Panc1 (cell line): ENCODE measurements at regions not wholly inside any gene's neighbourhood (a gene's known extent, or its start where the extent isn't known, plus 50 kb on each side); places are given as distances from the start of the nearest gene placed in this dataset.

ENCODE experiments used
- ATAC-seq: fragments of 200-7000 bp; cut with Tn5 transposase; 2 replicates; pipeline ENCODE4 v1.9.1; 2020; ENCODE audit warnings: mild to moderate bottlenecking, moderate library complexity
- BruUV-seq: library from RNA; stranded (reverse); fragments of 400-500 nt; replicated peaks from 2 replicates; lab custom pipeline; 2021; lab: Mats Ljungman, UMichigan
- CTCF ChIA-PET: fragments of 300-600 bp; sonication (Branson Sonifier 250); formaldehyde crosslinking; loops from one replicate; lab custom pipeline; 2022; ENCODE audit warnings: antibody characterized with exemption; lab: Charles Lee
- POLR2A ChIA-PET: fragments of 300-600 bp; sonication (Branson Sonifier 250); formaldehyde crosslinking; loops from one replicate; lab custom pipeline; 2022; ENCODE audit warnings: antibody characterized with exemption; lab: Charles Lee
- DNase-seq: peaks from one replicate; pipeline ENCODE4 v3.0.0-alpha.2; 2010; ENCODE audit warnings: low read depth, low spot score
- H3K27ac ChIP-seq: 2 replicates; pipeline ENCODE4 v1.5.1; 2011; ENCODE audit warnings: mild to moderate bottlenecking, low read length, inconsistent platforms
- H3K27me3 ChIP-seq: fragments of 200-500 bp; sonication (Bioruptor generic); 2 replicates; pipeline ENCODE4 v1.6.0; 2014; ENCODE audit warnings: low read length, inconsistent platforms; ENCODE audit not compliant: control insufficient read depth, insufficient read depth
- H3K36me3 ChIP-seq: fragments of 200-500 bp; sonication (Bioruptor generic); 2 replicates; pipeline ENCODE4 v1.5.1; 2014; ENCODE audit warnings: inconsistent platforms, mild to moderate bottlenecking, low read length, moderate library complexity; ENCODE audit not compliant: control insufficient read depth, insufficient read depth
- H3K4me1 ChIP-seq: 2 replicates; pipeline ENCODE4 v1.5.1; 2011; ENCODE audit warnings: inconsistent platforms, mild to moderate bottlenecking, low read length, moderate library complexity; ENCODE audit not compliant: control insufficient read depth, insufficient read depth
- H3K4me3 ChIP-seq, 2 experiments: 2 replicates each; pipeline ENCODE4 v1.5.1; 2011 to 2012; ENCODE audit warnings: low read depth in 2 of 2, low read length in 2 of 2, mild to moderate bottlenecking in 2 of 2, inconsistent platforms in 1 of 2, moderate library complexity in 1 of 2
- H3K9me3 ChIP-seq: fragments of 200-500 bp; sonication (Bioruptor generic); 2 replicates; pipeline ENCODE4 v1.5.1; 2014; ENCODE audit warnings: low read depth, mild to moderate bottlenecking, inconsistent platforms, low read length, moderate library complexity; ENCODE audit not compliant: control insufficient read depth, insufficient read depth
- POLR2AphosphoS5 ChIP-seq: IDR thresholded peaks from 2 replicates; pipeline ENCODE4 v1.6.1; 2012; ENCODE audit warnings: mild to moderate bottlenecking, low read depth, low read length, moderate library complexity
- SIN3A ChIP-seq: IDR thresholded peaks from 2 replicates; pipeline ENCODE4 v1.6.1; 2012; ENCODE audit warnings: low read depth, mild to moderate bottlenecking, low read length, moderate library complexity, borderline replicate concordance; ENCODE audit not compliant: insufficient read depth
- TCF7L2 ChIP-seq: IDR thresholded peaks from 2 replicates; pipeline ENCODE4 v1.6.1; 2011; ENCODE audit warnings: mild to moderate bottlenecking, low read depth, low read length, inconsistent platforms
- in situ Hi-C: cut with HindIII; loops from 2 replicates; pipeline ENCODE4 v1.10.0; 2016; ENCODE audit warnings: low sequenced_read_pairs, low pct_unique_long_range_greater_than_20kb
- intact Hi-C: fragments of 100-400 bp; cut with micrococcal nuclease; formaldehyde crosslinking; loops from one replicate; pipeline ENCODE4 v1.10.0; 2022; ENCODE audit not compliant: unreplicated experiment
- TF ChIP-seq, protein P1 (sequence below): fragments of 450-650 bp; IDR thresholded peaks from 2 replicates; pipeline ENCODE4 v1.5.1; 2017; ENCODE audit warnings: mild to moderate bottlenecking
- TF ChIP-seq, protein P2 (sequence below), 2 experiments: IDR thresholded peaks; 2 replicates each; pipeline ENCODE4 v1.6.1; 2011 to 2012; ENCODE audit warnings: low read depth in 2 of 2, control low read depth in 1 of 2, low read length in 1 of 2, mild to moderate bottlenecking in 1 of 2, moderate library complexity in 1 of 2; ENCODE audit not compliant: insufficient read depth in 1 of 2

DNA sequence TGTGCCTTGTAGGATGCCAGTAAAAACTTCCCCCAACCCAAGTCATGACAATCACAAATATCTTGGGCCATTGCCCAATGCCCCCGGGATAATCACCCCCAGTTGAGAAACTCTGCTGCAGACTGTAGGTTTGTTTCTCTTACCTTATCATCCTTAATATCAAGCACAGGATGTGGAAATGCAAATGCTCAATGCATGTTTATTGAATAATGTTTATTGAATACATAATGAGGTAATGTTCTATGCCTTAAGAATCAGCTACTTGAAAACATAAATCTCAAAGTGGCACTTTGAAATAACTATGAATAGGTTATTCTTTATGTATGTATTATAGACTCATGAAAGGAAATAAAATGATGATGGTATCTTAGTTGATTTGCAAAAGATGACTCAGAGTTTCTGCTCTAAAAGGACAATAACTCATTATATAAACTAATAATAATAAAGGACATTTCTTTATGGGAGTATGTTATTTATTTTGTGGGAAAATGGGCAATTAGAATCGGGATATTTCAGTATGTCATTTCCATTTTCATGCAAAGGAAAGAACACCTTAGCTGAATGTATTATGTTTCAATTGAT lies 414.2 kb downstream of the EFNB2 start:
- intact Hi-C loops: no loop called here
- ChIA-PET CTCF (no interaction called here), POLR2A (no interaction called here)
- Histone ChIP-seq H3K36me3 (no peaks in the 10 kb centered on the region), H3K4me3 (no peak overlapping the region), H3K9me3 (no peaks in the 10 kb centered on the region), H3K27ac (no peak overlapping the region), H3K4me1 (no peaks in the 10 kb centered on the region), H3K27me3 (no peaks in the 10 kb centered on the region)
- no peak for TF ChIP-seq TCF7L2
- no peak for TF ChIP-seq POLR2AphosphoS5
- TF ChIP-seq SIN3A: no peak
- TF ChIP-seq, protein P1, sequence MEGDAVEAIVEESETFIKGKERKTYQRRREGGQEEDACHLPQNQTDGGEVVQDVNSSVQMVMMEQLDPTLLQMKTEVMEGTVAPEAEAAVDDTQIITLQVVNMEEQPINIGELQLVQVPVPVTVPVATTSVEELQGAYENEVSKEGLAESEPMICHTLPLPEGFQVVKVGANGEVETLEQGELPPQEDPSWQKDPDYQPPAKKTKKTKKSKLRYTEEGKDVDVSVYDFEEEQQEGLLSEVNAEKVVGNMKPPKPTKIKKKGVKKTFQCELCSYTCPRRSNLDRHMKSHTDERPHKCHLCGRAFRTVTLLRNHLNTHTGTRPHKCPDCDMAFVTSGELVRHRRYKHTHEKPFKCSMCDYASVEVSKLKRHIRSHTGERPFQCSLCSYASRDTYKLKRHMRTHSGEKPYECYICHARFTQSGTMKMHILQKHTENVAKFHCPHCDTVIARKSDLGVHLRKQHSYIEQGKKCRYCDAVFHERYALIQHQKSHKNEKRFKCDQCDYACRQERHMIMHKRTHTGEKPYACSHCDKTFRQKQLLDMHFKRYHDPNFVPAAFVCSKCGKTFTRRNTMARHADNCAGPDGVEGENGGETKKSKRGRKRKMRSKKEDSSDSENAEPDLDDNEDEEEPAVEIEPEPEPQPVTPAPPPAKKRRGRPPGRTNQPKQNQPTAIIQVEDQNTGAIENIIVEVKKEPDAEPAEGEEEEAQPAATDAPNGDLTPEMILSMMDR: no peak
- TF ChIP-seq, protein P2, sequence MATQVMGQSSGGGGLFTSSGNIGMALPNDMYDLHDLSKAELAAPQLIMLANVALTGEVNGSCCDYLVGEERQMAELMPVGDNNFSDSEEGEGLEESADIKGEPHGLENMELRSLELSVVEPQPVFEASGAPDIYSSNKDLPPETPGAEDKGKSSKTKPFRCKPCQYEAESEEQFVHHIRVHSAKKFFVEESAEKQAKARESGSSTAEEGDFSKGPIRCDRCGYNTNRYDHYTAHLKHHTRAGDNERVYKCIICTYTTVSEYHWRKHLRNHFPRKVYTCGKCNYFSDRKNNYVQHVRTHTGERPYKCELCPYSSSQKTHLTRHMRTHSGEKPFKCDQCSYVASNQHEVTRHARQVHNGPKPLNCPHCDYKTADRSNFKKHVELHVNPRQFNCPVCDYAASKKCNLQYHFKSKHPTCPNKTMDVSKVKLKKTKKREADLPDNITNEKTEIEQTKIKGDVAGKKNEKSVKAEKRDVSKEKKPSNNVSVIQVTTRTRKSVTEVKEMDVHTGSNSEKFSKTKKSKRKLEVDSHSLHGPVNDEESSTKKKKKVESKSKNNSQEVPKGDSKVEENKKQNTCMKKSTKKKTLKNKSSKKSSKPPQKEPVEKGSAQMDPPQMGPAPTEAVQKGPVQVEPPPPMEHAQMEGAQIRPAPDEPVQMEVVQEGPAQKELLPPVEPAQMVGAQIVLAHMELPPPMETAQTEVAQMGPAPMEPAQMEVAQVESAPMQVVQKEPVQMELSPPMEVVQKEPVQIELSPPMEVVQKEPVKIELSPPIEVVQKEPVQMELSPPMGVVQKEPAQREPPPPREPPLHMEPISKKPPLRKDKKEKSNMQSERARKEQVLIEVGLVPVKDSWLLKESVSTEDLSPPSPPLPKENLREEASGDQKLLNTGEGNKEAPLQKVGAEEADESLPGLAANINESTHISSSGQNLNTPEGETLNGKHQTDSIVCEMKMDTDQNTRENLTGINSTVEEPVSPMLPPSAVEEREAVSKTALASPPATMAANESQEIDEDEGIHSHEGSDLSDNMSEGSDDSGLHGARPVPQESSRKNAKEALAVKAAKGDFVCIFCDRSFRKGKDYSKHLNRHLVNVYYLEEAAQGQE (IDR thresholded peaks at IDR 0.05; ENCODE audit: insufficient read depth in 1 of 2, low read depth in 2 of 2, low read length in 1 of 2): no peak
- BruUV-seq: no TSS peak
- in situ Hi-C loops: no loop called here
- ATAC-seq: no peak
- no peak for DNase-seq

DNA sequence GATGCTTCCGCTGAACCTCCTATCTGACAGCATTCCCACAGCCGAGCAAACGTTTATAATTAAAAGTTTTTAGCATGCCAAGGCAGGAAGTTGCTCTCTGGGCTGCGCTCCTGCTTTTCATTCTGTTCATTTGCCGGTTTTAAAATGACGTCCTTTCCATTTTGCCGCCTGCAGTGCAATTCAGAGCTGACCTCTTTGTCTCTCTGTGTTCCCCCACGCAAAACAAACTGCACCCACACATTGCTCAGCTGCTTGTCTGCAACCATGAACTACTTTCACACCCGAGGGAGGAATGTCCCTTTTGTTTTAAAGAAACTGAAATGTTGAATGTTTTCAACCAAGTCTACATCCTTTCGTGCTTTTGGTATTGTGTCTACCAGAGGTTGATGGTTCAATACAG lies 416.5 kb downstream of the EFNB2 start:
- Histone ChIP-seq H3K4me1 (no peaks in the 10 kb centered on the region), H3K9me3 (no peaks in the 10 kb centered on the region), H3K27me3 (no peaks in the 10 kb centered on the region), H3K4me3 (no peak overlapping the region), H3K36me3 (no peaks in the 10 kb centered on the region), H3K27ac (no peak overlapping the region)
- TF ChIP-seq POLR2AphosphoS5: no peak
- TF ChIP-seq, protein P2 (IDR thresholded peaks at IDR 0.05; ENCODE audit: insufficient read depth in 1 of 2, low read depth in 2 of 2, low read length in 1 of 2): no peak
- TF ChIP-seq TCF7L2: no peak
- TF ChIP-seq SIN3A: no peak
- TF ChIP-seq, protein P1: no peak
- DNase-seq (no peak), ATAC-seq (no peak)
- ChIA-PET POLR2A (no interaction called here), CTCF (no interaction called here)
- intact Hi-C loops (no loop called here), in situ Hi-C loops (no loop called here)
- BruUV-seq: no TSS peak
